SK-MEL-5 (cell line): ENCODE measurements at regions not wholly inside any gene's neighbourhood (a gene's known extent, or its start where the extent isn't known, plus 50 kb on each side); places are given as distances from the start of the nearest gene placed in this dataset.

Experiments used
- DNase-seq: peaks from one replicate; pipeline ENCODE4 v3.0.0-alpha.2; 2016; ENCODE audit warnings: low read depth, low spot score
- in situ Hi-C: cut with HindIII; loops from 2 replicates; pipeline ENCODE4 v1.10.0; 2016; ENCODE audit warnings: low sequenced_read_pairs, high pct_unique_total_duplicates, low pct_unique_long_range_greater_than_20kb

DNA sequence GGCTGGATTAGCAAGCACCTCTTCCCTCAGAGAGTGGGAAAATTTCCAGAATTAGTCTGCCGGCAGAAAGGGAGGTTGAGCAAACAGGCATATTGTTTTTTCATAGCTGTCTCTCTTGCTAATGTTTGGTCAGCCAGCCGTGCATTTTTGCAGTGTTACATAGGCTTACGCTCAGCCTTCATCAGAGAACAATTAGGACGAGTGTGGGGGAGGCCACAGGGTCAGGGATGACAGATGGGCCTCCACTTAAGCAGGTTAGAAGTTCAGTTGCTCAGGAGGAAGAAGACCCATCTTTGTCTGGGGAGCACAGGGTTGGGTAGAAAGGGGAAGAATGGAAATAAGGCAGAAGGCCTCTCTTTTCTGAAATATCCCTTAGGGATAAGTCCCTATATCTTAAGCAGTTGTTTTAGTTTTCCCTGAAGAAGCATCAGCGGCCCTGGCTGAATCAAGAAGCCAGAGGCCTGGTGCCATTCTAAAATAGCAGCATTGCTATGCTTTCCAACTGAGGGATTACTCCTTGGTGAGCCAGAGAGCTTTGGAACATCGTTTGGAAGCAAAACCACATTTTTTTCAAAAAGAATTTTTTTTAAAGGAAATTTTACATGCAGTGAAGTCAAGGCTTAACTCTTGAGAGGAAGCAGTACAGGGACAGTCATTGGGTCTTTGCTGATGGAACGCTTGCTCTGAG, 118.8 kb downstream of the SMIM20 start:
- DNase-seq: no peak
- in situ Hi-C loops: no loop called here

DNA sequence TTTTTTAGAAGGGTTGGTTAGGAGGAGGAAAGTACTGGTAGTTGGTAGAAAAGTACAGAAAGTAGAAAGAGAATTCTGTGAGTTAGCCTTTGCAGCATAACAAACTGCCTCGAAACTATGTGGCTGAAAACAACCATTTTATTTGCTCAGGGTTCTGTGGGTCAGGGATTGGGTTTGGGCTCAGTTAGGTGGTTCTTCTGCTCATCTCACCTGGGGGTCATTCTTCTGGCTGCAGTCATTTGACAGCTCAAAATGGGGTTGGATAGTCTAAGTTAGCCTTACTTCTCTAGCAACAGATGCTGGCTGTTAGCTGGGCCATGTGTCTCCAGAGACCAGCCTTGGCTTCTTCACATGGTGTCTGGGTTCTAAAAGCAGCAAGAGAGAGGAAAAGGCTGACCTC, 119.4 kb downstream of the SMIM20 start:
- DNase-seq: no peak
- in situ Hi-C loops: no loop called here

DNA sequence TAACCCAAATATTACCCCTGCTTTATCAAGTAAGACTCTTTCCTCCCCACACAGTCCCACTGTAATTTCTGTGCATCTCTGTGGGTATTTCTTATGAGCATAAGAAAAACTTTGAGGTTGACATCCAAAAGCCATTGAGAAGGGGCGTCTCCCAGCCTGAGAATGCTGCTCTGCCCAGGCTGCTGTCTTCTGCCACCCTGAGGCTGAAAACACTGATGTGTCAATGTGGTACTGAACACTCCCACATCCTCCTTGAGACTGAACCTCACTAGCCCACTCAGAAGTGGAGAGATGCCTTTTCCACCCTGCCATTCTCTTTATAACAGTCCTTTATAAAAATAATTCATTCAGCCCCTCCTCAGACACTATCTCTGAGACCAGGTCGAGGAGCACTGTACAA, 120.8 kb downstream of the SMIM20 start:
- no peak for DNase-seq
- in situ Hi-C loops: no loop called here

DNA sequence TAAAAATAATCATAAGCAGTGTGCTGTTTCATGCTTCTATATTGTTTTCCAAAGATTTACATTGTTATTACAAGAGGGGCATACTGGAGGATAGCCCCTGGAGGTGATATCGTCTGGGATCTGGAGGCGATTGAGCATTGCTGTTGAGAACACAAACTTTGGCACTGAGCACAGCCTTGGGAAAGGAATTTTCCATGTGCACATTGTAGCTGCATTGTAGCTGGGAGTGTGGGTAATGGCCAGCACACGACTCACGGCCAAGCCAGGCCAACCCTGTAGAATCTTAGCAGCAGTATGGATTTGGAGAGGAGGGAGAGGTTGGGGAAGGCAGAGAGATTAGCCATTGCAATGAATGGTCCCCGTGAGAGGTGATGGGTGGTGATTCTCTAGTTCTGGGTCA, 121.9 kb downstream of the SMIM20 start:
- in situ Hi-C loops: no loop called here
- DNase-seq: no peak

DNA sequence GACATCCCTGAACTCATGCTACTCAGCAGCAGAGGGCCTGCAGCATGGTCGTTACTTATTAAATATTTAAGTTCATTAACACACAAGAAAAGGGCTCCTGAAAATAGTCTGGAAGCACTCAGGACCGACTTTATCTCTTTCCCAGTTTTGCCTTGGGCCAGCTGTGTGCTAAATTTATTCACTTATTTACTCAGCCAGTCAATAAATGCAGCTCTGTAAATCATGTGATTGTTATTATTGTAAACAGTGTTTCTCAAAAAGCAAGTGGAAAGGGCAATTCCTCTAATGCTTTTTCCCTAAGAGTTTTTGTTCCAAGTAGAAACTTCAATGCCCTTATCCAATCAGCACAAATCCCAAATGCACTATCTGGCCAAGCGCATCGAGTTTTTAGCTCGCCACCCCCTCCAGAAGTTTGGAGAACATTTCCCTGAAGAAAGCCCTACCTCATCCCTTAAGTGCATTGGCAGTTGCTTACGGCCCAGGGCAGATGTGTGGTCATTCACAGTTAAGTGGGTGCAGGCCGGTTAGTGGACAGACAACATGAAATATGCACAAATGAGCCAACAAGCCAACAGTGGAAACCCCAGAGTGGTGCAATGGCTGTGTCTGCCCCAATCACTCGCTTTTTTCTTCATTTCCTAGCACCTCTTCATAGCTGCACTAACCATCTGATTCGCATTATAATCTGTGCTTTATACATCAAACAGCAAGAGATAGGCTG, 125.8 kb downstream of the SMIM20 start:
- DNase-seq: no peak
- in situ Hi-C loops: no loop called here

DNA sequence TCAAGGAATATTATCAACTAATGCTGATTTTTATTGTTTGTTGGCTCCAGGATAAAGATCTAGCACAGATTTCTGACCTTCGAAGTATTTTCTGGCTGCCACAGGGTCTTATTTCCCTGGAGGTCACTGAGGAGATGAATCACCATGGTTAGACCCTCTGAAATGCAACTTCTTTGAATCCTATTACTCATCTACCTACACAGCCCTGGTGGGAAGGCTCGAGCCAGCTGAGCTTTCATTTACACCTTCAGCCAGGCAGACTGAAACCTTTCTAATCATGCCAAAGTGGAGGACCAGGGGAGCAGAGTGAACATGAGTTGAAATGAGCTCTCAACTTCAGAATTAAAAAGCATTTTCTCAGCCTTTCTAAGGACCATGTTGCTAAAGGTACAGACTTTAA, 130.5 kb downstream of the SMIM20 start:
- no peak for DNase-seq
- in situ Hi-C loops: no loop called here

DNA sequence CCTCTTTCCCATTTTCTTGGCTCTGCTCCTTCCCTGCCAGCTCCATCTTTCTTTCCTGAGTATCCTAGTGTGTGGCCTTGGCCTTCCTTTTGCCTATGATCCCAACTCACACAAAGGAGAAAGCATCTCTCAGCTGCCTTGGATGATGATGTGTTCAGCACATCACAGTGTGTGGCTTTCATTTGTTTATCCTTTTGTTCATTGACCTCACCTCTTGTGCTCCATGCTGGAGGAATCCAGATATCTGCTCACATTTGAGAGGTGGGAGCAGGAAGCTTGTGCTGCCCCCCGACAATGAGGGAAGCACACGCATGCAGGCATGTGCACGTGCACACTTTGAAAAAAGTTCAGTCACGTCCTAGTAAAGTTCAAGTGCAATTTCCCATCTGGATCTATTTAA, 131.0 kb downstream of the SMIM20 start:
- in situ Hi-C loops: no loop called here
- no peak for DNase-seq

DNA sequence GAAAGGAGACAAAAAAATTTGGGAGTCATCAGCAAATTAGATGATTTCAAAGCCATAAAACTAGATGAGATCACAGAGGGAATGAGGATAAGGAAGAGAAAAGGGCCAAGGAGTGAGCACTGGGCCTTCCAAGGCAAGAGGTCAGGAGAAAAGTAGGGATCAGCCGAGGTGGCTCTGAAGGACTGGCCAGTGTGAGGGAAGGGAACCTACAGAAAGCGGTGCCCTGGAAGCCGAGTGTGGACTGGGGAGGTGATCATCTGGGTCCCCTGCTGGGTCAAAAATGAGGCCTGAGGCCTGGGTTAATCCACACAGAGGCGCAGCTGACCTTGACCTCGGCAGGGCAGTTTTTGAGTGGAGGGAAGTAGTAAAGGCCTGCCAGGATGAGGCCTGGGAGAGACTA, 133.8 kb downstream of the SMIM20 start:
- DNase-seq: no peak
- in situ Hi-C loops: no loop called here

DNA sequence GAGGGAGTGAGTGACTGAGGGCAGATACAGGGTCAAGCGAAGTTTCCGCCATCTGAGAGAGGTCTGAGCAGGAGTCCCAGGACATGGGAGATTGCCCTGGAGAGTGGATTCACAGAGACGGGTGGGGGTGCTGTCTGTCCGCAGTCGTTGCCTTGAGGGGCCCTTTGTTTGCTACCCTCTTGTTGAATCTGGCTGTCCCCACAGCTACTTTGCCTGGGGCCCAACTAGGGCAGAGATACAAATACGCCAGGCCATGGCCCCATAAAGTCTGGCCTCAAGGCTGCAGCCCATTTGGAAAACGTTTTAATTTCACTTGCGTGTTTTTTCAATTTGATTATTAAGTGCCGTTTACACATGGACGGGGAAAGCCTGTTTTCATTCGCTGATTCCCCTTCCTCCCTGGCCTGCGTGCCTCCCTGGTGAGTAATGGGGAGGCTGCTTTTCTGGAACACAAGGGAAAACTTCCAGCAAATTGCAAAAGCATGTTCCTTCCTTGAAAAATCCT, 134.4 kb downstream of the SMIM20 start:
- no peak for DNase-seq
- in situ Hi-C loops: no loop called here

DNA sequence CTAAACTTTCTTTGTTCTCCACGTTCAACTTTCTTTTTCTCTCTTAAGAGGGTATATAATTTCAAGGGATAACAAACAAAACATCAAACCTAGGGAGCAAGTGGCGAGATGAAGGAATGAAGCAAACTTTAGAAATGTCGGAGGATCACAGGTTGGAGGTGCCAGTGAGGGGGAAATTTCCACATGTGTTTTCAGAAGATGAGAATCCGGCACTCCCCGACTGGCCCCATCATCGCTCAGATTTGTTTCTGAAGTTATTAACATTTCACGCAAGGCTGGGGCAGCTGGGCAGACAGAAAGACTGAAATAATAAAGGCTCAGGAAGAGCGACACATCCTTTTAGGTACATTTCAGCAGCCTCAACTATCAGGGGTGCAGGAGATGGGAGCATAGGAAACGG, 134.9 kb downstream of the SMIM20 start:
- DNase-seq: no peak
- in situ Hi-C loops: no loop called here

DNA sequence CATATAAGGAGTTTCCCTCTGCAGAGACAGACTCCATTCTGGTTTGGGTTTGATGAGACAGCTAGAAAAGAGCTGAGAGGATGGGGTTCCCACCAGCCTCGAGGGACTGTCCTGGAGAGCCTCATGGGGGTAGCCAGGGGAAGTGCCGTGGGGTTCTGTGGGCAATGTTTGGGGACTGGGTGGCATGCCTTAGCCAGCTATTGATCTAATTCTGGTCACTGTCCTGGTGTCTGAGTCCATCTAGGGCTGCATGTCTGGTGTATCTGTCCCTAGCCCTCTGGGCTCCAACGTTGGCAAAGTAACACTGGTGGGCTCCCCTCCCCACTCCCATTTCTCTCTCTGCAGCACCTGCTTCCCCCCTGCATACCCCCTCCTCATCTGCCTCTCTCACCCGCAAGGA, 135.4 kb downstream of the SMIM20 start:
- in situ Hi-C loops: no loop called here

DNA sequence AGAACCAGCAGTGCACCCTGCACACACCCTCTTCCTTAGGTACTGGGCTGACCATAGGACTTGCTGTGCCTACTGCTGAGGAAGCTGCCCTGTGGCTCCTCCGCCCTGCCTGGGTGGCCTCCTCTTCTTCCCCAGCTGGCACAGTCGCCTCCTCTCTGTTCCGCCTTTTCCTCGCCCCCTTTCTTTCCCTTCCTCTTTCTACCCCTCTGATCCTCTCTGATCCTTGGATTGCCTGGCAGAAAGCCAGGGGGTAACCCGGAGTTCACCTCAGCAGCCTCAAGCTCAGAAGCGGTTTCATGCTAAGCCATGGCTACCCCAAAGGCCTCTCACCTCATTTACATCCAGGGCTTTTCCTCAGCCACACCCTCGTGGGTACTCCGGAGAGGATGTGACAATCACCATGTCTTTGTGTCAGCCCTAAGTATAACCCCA, 136.2 kb downstream of the SMIM20 start:
- in situ Hi-C loops: no loop called here
- DNase-seq: no peak

More for the DNA sequence above, 135.4 kb downstream of the SMIM20 start:
- no peak for DNase-seq

DNA sequence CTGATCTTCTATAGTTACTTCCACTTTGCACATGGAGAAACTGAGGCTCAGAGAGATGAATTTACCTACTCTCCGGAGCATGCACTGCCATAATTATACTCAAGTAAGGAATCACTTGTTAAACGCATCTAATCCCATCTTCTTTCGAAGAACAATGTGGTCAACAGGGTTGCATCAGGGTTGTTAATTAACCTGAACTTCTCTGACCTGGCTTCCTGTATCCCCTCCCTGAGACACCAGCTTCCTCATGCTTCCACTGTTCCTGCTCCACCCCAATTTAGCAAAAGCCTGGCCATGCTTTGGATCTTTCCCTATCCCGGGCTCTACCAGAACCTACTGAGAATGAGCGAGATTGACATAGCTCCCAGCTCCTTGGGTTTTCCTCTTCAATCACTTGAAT, 136.7 kb downstream of the SMIM20 start:
- in situ Hi-C loops: no loop called here
- DNase-seq: no peak

DNA sequence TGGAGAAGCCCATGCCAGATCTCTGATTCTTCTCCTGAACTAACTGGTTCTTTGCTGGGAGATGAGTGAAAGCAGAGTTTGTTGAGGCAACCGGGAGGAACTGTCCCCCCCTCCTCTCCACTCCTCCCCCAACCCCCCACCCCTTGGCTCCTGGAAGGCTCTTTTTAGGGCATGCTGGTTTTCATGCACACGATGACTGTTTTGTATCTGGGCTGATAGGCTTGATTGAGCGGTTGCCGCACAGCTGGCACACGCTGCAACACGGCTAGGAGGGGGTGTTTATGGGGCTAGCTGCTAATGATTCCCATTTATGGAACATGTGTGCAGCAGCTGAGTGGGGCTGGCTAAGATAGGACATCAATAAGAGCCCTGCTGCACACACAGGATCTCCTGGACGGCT, 137.2 kb downstream of the SMIM20 start:
- no peak for DNase-seq
- in situ Hi-C loops: no loop called here

DNA sequence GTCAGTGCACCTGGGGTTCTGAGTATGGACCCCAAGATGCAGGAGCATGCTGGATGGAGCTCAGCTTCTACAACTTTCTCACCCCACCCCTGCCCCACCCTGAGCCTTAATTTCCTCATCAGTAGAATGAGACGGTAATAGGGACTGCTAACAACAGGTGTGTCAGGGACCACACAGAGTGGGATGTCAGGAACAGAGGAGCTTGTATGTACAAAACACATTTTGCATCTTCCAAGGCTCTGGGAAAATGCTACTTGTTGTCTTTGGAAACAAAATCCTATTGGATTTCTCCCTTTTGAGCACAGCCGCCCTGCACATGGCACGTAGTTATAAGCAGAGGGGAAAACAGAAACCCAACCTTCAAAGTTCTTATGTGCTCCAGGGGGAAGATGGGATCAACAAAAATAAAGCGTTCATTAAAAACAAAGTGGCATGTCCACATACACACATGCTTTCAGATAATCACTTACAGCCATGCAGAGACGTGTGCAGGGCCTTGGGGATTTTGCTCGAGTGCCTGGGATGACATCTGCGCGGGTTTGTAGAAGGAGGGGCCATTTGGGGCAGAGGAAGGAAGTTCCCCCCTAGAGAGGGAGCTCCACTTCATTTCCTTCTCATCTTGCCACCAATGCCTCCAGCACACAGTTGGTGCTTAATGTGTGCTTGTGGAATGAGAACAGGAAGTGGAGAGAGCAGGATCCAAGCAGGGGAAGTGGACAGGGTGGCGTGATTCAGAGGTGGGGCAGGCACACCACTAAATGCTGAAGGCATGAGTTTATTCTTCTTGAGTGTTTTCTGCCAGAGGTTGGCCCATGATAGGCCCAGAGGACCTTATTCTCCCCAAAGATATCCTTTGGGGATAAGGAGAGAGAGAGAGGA, 138.9 kb downstream of the SMIM20 start:
- in situ Hi-C loops: no loop called here
- DNase-seq: no peak

DNA sequence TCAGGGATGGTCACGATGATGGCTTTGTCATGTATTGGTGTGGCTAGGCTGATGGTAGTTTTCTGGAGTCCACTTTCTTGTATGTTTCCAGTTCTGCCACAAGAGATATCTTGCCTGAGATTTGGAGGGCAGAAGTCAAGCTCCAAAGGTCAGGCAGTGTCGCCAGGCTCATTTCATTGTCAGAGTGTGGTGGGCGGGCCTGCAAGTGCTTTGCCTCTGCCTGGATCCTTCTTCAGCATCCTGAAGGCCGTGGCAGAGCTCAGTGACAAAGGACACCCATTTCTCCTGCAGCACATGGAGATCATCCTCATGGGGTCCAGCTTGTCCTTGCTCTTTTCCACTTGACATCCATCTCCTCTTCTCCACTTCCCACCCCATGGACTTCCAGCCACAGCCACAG, 139.7 kb downstream of the SMIM20 start:
- in situ Hi-C loops: no loop called here
- DNase-seq: no peak

DNA sequence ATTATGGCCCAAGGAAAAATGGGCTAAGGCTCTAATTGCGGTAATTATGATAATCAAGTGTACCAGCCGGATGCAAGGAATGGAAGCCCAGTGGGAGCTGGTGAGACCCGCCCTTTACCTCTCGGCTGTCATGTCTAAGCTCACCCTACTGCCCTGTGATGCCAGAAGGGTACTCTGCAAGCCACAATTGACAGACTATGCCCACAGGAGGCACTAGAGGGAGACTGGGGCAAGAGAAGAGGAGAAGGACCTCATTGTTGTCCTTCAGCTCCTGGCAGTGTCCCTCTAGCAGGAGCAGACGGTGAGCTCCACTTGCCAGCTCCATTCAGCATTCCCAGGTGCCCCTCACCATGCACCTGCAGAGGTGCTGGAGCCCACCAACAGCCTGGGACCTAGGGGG, 141.8 kb downstream of the SMIM20 start:
- in situ Hi-C loops: no loop called here
- DNase-seq: peak; percentile 56

DNA sequence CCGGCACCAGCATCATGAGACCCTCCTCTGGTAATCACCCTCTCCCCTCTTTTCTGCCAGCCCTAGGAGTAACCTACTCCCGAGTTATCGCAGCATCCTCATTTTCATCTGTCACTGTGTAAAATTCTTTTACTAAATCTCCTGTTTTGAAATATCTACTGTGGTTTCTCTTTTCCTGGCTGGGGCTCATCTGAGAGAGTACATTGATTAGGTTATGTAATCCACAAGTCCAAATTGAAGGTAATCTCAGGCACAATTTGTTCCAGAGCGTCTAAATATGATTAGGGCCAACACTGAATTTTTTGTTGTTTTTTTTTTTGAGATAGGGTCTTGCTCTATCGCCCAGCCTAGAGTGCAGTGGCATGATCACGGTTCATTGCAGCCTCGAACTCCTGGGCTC, 142.4 kb downstream of the SMIM20 start:
- no peak for DNase-seq
- in situ Hi-C loops: no loop called here
